ENCODE measurements at regions not wholly inside any gene's neighbourhood (a gene's known extent, or its start where the extent isn't known, plus 50 kb on each side); places are given as distances from the start of the nearest gene placed in this dataset.

GRCh38 chr6:4504700-4505099 is 271.5 kb upstream of the CDYL start:
- TF ChIP-seq CTCF (IDR thresholded peaks at IDR 0.05) = no peak
- TF ChIP-seq POLR2AphosphoS5 (IDR thresholded peaks at IDR 0.05) = no peak

Data from breast epithelium (tissue), 3 donors.